Stimulated activated CD4-positive, alpha-beta T cell treated with anti-CD3 and anti-CD28 coated beads, TNF-alpha, amount 100 ng/mL, for 1 hour (primary cell): ENCODE measurements at regions not wholly inside any gene's neighbourhood (a gene's known extent, or its start where the extent isn't known, plus 50 kb on each side); places are given as distances from the start of the nearest gene placed in this dataset.

Source experiments
- DNase-seq, 3 donors: peaks; one replicate each; pipeline ENCODE4 v3.0.0-alpha.2; 2020; ENCODE audit warnings: low read depth in 3 of 3, low spot score in 1 of 3

DNA sequence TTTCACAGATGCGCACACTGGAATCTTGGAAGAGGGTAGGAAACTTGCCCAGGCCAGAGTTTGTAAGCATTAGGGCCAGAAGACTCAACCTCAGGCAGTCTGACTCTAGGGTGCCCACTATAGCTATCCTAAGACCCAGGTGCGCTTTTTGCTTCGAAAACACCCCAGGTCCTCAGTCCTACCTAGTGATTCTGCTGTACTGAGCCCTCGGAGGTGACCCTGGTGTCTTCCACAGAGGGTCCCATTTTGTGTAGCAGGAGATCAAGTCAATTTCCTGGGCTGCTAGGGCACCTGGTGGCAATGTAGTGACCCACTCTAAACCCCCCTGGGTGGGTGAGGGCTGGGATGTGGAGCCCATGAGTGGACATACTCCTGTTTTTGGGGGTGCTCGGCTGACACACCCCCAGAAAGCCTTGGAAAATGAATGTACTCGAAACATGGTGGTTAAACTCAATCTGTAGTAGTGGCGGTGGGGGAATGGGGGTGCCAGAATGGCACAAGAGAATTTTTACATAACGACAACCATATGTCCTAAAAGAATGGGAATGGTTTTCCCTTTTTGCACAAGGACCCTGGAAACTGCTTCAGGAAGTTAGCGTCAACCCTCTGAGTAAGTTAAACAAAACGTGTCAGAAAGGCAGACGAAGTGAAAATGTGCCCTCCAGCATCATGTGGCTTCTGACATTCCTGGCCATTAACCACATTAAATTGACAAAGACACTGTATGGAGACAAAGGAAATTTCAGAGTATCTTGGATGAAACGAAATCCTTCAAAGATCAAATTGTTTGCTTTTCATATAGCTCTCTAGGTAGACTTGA is 218.0 kb upstream of the COPS8 start:
- no peak for DNase-seq

DNA sequence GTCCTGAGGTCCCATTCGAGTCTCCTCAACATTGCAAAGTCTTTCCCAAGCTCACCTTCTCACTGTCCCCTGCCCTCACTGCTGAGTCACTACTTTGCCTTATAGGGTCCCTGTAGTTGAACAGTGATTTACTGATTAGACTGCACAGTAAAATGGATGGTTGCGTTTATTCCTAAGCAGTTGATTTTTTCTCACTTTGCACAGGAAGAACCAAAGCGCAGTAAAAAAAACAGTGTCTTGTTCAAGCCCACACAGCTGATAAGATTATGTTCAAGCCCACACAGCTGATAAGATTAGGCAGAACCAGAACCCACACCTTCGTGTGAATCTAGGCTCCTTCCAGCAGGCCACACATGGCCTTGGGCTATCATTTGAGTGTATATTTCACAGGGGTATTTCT is 215.3 kb upstream of the COPS8 start:
- no peak for DNase-seq

DNA sequence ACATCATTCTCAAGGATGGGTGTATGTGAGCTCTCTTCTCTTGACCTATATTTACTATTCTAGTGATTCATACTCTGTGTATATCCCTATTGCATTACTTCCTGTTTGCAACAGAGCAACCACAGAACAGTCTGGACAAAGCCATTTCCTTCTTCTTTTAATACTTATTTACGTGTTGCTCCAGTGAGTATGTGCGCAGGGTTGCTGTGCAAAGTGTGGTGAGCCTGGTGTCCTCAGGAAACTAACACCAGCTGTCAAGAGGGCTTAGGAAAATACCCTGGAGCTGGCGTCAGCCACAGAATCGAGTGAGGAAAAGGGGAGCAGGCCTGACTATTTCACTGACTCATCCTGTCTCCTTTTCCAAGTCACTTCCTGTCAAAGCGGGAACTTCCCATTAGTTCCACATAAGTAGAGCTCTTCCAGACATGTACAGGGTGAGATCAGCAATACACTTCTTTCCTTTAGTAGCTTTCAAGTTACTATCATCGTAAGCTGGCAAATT is 214.1 kb upstream of the COPS8 start:
- DNase-seq = no peak

DNA sequence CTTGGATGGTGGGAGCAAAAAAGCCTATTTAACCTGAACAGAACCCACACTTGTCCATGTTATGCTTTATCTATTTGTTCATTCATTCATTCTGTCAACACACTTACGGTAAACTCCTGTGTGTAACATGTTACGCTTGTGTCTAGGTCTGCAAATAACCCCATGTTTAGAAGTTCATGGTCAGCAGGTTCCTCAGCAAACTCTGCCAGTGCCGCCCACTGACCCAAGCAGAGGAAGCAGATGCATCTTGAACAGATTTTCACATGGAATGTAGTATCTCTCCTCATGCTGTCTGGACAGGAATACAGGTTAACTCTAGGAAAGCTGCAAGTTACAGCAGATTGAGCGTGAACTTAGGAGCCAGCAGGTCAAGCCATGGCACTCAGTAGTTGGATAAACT is 213.7 kb upstream of the COPS8 start:
- DNase-seq = no peak

DNA sequence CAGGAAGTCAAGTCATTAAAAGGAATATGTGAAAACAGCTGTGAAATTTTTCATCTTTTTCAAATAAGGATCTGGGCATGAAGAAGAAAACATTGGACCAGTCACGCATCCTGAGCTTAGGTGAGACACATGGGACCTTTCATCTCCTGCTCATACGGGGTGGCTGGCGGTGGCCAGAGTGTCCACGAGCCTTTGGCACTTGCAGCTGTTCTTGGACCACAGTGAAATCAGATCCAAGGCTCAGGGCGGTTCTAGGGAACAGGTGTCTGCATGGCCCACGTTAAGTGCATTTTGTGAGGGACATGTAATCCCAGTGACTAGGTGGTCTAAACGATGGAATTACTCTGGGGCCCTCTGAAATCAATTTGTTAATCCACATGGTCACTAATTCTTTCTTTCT is 212.7 kb upstream of the COPS8 start:
- no peak for DNase-seq

DNA sequence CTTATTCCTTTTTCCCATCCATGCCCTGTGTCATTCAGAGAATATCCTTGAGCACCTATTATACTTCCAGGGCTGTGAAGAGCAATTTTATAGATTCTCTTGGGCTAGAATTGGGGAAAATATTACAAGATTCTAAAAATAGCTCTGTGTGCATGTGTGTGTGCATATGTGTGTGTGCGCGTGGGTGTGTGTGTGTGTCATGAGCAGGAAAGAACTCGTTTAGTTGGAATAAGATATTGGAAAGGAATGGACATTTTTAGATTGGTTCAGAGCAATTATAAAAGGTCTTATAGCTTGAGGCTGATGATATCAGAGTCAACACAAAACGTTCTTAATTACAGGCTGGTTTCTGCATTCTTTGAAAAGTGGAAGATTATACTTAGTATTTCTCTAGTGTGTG is 212.1 kb upstream of the COPS8 start:
- no peak for DNase-seq

DNA sequence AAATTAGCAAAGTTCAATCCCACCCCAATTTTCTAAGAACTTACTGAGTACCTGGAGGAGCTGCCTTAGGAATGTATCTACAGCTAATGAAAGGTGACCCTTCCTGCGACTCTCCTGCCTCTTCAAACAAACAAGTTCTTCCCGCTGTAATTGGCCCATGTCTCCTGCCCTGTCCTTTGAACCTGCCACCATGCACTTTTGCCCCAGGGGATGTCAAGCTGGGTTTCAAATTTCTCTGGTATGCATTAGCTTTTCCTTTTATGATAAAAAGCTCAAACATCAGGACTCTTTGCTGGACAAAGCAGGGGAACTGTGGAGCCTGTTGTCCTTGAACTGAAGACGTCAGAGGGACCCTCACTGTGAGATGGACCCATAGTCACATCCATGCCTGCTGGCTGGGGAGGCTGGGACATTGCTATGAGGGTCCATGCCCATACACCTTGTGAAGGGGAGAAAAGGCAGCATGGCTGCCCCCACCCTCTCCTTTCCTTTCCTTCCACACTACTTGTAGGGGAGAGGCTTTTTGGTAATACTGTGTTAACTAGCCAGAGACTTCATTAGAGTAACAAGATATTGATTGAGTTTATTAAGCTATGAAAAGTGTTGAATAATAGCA is 210.7 kb upstream of the COPS8 start:
- no peak for DNase-seq

DNA sequence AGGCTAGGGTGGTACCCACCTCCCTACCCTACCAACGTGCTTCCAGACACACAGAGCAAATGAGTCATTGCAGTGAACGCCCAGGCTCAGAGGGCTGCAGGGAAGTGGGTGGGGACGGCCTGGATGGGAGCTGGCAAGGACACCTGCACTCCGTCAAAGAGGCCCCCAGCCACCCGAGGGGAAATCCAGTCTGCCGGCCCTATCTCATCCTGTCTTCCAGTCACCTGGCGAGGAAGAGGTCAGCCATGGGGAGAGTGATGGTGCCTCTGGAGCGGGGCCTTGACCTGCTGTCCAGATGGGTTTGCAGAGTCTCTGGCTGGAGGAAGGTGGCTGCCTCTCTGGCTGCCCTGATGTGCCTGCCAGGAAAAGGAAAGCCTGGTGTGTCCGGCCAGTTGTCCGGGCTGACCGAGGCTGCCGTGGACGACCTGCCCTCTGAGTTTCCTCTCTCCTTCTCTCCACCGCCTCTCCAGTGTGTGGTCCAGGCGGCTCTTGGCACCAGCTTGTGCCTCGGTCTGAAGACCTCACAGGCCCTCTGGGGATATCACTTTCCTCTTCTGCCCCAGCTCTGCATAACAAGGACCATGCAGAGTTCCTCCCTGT is 209.7 kb upstream of the COPS8 start:
- DNase-seq = no peak

DNA sequence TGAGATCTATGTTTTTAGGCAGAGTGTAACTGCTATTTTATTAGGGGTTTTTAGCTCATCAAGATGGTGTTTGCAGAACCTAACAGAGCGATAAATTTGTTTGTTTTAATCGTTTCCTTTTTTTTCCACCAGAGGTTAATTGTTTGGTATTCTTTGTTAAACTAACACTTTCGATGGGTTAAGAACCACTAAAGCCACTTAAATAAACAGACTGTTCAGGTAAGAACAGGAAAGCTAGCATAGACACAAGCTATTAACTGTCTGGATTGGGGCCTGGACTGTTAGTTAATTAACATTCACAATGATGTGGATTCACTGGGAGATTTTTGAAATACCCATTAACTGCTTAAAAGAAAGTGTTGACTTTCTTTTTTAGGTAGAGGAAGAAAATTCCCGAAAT is 209.0 kb upstream of the COPS8 start:
- no peak for DNase-seq

DNA sequence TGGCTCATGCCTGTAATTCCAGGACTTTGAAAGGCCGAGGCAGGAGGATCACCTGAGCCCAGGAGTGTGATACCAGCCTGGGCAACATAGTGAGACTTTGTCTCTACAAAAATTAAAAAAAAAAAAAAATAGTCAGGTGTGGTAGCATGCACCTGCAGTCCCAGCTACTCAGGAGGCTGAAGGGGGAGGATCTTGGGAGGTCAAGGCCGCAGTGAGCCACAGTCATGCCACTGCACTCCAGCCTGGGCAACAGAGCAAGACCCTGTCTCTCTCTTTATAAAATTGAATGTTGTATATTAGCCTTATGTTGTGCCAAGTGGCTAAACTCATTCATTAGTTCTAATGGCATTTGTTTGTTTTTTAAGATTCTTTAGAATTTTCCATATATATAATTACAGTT is 207.7 kb upstream of the COPS8 start:
- no peak for DNase-seq

DNA sequence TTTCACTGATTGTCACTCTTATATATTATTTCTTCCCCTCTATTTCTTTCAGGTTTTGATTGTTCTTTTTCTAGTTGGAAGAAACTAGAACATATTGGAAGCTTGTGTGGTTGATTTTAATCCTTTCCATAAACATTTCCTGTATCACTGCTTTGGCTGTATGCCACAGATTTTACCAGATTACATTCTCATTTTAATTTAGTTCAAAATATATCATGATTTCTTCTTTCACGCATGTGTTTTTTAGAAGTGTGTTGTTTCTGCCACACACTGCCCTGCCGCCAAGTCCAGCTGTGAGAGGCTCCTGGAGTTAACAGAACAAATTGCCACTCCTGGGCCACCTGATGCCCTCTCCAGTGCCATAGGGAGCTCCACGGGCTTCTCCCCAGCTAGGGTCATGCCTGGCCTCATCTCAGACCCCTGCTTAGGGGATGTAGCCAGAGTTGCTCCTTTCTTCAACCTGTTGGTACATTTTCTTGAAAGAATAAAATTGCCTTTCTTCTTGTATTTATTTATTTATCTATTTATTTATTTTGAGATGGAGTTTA is 206.2 kb upstream of the COPS8 start:
- no peak for DNase-seq

DNA sequence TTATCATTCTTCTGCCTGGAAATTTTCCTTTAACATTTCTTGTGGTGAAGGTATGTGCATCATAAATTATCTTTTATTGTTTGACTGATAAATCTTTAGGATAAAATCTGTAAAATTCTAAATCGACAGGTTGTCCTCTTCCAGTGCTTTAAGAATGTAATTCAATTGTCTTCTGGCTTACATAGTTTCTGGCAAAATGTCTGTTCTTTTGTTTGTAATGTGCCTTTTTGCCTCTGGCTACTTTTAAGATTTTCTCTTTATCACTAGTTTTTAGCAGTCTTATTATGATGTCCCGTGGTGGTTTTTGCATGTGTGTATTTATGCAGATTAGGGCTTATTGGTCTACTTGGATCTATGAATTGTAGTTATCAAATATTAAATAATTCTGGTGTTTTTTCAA is 203.6 kb upstream of the COPS8 start:
- DNase-seq = no peak

DNA sequence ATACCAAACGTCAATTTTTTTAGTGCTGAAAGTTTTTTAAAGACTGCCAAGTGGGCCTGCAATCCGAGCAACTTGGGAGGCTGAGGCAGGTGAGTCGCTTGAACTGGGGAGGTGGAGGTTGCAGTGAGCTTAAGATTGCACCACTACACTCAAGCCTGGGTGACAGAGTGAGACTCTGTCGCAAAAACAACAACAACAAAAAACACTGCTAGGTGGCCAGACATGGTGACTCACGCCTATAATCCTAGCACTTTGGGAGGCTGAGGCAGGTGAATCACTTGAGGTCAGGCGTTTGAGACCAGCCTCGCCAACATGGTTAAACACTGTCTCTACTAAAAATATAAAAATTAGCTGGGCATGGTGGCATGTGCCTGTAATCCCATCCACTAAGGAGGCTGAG is 202.8 kb upstream of the COPS8 start:
- DNase-seq = no peak

DNA sequence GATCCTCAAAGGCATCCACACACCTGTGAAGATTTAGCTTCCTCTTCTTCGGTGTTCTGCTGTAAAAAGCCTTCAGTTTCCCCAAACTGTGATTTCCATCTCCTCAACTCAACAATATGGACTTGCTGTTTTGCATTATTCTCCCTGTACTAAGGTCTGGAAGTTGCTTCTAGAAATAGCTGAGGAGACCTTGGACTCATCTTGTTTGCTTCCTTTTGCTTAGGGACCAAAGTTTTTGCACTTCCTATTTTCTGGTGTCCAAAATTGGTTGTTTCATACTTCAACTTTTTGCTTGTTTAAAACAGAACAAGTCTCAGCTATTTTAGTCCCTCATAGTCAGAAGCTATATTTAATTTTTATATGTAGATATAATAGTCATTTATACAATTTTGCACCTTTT is 201.9 kb upstream of the COPS8 start:
- DNase-seq = no peak

DNA sequence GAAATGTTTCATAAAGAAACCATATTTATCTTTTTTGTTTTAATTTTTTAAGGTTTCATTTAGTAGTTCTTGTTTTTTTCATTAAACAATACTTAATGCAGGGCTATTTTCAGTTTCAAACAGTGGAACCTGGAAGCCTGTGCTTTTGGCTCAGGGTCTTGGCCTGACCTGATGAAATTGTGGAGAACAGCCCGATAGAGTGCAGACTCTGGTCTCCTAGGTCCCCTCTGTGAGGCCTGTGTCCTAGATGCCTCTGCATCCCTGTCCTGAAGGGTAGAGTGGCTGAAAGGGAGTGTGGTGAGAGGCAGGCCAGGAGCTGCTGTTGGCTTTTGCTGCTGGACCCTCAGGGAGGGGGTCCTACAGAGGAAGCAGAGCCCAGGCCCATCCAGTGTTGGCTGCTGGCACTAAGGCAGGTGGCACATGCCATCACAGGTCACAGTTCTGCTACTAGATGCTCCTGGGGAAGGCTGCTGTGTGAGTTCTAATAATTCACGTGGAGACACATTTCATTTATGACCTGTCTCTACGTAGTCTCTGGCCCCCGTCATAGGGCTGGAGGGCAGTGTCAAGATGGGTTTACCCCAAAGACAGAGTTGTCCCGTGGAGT is 201.0 kb upstream of the COPS8 start:
- no peak for DNase-seq

DNA sequence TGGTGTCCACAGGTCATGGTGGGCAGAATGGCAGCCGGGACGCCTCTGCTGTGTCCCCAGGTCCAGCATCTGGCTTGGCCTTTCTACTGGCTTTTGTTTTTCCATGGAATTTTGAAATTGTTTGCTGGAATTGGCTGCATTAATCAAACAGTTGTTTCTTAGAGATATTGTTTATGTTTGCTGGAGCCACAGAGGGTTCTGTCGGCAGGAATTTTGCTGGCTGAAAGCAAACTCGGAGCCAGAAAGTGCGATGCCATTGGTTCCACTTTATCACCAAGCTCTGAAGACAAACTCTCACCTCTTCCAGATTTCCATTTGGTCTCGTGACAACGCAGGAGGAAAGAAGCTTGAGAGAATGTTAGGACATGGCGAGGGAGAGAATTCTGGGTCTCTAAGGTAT is 199.2 kb upstream of the COPS8 start:
- DNase-seq = no peak

DNA sequence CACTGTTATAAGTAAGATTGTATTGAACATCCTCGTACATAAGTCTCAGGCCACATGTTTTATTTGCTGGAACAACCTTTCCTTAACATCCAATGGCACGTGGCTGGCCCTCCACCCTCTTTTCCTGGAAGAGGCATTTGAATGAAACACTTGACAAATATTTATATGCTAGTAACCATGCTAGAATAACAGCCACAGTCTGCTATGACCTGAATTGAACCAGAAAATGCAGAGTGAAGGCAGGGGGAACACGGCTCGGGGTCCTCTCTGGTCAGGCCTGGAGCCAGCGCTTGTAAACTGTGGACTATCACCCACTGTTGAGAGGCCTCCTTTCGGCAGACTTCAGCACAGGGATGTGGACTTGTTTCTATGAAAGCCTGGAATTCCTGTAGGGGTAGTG is 198.2 kb upstream of the COPS8 start:
- no peak for DNase-seq

DNA sequence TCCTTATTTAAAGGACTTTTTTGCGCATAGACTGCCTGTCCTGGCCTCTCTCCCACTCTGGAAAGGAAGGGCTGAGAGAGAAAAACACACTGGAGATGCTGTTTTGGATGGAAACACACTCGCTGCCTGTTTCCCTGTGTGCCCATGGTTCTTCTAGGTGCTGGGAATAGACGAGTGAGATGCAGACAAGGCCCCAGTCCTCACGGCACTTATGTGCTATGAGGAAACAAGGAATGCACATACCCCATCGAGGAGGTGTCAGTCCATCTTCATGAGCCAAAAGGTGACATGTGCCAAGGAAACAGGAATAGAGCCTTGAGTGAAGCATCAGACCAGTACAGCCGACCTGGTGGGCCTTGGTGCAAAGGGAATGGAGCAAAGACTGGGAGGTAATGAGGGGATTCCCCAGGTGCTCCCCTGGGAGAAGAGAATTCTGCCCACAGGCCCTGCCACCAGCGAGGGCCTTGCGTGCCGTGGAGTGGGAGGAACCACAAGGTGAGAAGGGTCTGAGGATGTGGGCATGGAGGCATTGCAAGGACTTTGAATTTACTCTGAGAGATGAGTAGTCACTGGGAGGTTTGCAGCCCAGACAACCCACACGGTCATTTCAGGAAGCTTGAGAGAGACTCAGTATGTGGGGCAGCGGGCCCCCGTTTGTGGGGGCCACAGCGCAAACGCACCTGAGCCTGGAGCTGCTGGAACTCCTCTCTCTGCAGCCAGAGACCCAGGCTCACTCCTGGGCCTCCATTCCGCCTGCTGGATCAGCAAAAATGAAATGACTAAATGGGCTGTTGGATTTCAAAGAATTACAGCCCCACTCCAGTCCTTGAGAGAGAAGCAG is 197.5 kb upstream of the COPS8 start:
- no peak for DNase-seq

DNA sequence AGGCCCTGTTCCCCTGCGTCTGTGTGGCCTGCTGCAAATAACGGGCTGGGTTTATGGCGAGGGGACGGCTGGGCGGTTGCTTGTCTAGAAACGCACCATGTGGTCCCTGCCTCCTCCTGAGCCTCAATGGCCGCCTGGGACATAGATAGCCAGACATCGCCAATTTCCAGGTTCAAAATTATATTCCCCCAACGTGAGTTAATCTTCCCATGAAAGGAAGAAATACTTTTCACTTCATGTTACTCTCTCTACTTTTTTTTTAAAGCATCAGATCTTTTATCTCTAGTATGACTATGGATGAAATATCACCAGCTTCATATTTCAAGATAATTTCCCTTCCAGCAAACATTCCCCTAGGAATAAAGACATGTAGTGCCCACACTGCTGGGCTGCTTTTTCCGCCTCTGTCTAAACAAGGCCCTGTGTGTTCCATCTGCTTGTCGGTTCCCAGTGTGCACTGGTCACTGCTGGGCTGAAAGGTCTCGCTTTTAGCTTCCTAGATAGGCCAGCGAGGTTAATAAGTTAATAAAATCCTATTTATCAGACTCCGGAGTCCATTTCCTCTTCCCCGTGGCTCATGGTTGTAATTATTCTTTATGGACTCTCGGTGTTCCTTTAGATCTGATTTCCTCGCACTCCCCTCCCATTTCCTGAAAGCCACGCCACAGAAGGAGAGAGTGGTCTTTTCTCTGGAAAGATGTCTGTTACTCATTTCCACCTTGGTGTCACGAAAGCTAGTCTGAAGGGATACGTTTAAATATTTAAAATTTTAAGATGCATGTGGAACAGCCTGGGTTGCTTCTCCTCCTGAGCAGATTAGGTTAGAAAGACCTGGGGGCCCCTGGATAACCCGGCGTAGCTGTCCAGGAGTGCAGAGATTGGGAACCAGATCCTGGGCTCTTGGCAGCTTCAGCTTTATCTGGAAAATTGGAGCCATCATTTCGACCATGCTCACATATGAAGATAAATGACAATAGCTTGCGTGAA is 196.6 kb upstream of the COPS8 start:
- DNase-seq = no peak
